ENCODE measurements at regions not wholly inside any gene's neighbourhood (a gene's known extent, or its start where the extent isn't known, plus 50 kb on each side); places are given as distances from the start of the nearest gene placed in this dataset.

DNA sequence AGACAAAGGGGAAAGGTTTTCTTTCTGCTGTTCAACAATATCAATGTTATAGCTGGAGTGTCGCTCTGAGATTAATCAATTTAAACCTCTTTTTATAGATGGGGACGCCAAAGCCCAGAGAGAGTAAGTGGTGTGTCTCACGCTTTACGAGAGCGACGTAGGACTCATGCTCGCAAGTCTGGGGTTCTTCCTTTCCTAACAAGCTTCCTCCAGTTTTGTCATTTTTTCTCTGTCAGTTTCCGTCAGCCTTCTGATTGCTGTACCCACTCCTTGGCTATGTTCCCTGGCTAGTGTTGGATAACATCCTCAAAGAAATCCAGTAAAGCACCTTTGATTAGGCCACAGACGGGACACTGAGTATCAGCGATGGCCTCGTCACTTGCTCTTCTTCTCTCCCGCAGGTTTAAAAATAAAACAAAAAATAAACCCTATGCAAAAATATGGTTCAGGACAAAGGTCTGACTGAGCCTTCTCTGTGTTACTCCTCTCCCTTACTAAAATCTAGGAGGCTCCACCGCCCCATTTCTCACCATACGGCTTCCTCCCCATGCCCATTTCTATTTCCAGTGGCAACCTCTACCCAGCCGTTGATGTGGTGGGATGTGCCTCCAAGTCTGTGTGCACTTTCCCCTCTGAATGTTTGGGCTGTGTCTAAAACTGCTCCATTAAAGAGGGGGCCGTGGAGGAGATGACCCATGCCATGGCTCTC is 172.7 kb upstream of the PARP11 start:
- no peak for DNase-seq

GRCh38 chr12:4044736-4045730 is 171.8 kb upstream of the PARP11 start:
- no peak for DNase-seq

DNA sequence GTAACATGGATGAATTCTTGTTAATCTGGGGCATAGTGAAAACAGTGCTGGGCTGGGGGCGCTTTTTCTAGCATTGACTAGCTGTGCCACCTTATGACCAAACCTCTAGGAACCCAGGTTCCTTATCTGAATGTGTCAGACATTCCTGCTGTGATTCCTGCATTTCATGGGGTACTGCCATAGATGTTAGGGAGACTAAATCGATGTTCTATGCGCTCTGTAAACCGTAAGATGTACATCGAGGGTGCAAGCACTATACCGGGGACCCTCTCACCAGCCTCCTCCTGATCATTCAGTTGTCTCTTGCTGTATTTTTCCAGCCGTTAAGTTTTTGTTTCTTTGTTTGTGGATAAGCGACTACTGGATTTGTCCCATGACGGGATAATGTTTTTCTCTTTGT is 170.9 kb upstream of the PARP11 start:
- no peak for DNase-seq

DNA sequence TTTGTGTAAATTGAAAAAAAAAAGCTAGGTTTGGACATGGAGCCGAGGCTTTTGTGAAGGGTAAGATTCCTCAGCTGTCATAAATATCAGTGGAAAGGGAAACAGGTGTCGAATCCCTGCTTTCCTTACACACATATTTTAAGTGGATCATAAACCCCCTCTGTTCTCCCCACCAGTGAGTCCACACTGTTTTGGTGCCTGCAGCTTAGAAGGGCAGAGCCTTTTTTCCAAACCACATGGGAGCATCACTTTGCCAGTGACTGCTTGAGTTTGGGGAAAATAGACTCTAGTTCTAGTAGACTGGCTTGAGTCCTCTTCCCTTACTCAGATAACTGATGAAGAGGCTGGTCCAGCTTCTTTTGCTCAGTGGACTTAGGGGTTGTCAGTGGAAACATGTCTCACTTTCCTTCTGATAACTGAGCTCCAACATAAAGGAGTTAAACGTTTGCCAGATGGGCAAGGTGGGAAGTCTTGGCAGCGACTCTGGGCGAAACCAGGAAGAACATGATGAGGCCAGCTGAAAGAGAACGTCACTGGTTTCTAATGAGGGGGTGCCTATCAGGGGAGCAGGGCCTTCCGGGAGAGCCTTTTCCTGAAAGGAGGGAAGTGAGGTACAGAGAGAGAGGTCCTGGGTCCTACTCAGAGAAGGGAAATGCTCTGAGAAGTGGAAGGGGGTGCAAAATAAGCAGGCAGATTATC is 168.1 kb upstream of the PARP11 start:
- DNase-seq = no peak

GRCh38 chr12:4039931-4040330 is 166.7 kb upstream of the PARP11 start:
- no peak for DNase-seq

- DNase-seq = no peak
These were observed 164.6 kb upstream of the PARP11 start for GRCh38 chr12:4037747-4038312.

GRCh38 chr12:4036671-4037271 is 163.6 kb upstream of the PARP11 start:
- DNase-seq = no peak

DNA sequence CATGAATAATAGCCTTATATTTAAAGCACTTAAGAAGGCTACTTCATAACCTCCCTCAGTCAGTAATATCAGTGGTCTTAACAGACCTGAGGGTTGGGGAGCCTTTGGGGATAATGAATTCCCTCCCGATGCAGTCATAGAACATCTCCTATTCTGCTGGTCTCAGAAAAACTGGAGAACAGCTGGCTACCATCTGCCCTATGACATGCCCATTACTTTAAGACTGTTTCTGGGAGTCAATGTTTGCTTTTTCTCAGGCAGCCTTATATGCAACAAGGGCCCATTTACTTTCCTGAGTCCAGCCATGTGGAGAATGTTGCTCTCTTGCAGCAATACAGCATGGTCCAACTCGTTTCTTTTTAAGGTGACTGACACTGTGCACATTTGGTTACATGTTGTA is 161.7 kb upstream of the PARP11 start:
- no peak for DNase-seq

DNA sequence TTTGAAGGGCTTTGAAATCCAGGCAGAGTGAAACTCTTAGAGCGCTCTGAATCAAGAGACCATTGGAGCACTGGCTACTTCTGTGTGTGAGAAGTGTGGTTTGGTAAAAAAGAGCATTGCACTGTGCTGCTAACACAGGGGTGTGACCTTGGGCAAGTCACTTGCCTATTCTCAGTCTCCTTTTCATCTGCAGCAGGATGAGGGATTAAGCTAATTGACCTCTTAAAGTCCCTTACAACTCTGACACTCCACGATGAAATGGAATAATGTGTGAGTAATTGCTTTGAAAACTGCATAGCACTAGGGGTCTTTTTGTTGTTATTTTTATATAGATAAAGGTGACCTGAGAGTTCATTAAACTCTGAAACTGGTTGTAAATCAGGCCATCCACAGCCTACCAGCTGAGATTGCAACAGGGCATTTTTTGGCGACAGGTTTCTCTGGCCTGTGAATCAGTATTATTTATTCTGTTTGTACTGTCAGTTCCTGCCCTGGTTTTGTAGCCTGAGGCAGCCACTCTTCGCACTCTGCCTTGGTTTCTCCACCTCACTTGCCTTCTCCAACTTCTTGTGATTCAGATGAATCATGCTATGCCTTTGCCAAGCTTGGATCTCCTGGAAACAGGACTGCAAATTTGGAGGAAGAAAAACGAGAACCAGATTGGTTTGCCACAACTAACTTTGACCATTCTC is 159.9 kb upstream of the PARP11 start:
- no peak for DNase-seq

DNA sequence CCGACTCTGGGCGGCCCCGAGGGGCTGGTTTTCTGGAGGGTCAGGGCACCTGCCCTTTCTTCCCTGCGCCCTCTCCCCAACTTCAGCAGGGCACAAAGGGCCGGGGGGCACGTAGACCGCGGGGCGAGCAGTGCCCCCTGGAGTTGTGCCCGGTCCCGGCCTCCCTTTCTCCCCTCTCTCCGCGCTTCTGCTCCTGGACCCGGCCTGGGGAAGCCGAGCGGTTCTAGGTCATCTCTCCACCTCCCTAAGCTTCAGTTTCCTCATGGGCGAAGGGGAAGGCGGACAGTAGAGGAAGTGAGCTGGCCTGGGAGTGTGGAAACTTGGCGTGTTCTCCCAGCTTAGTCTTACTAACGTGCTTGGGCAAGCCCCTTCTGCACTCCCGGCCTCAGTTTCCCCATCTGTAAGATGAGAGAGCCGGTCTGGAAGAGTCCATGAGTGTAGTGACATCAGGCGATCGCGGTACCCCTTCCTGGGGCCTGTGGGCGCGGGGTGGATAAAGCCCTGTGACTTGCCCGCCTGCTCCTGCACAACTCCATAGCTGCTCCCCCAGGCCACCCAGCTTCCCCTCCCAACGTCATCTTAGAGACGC is 158.6 kb upstream of the PARP11 start:
- no peak for DNase-seq

GRCh38 chr12:4030929-4031702 is 157.9 kb upstream of the PARP11 start:
- peak; percentile 79 for DNase-seq

DNA sequence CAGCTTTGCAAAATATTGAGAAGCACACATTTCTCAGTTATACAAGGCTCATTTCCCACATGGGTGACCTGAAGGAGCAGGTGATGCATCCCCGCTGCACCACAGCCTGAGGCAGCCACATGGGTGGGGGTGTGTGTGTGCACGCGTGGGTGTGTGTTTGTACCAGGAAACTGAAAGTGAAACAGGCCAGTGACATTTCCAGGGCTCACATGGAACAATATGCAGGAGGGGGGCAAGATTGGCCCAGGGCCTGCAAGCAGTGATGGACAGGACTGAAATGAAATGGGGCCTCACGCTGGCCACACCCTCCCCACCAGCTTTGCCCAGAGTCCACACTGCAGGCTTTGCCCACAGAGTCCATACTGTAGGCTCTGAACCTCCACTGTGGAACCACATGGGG is 154.2 kb upstream of the PARP11 start:
- DNase-seq = peak; percentile 28

DNA sequence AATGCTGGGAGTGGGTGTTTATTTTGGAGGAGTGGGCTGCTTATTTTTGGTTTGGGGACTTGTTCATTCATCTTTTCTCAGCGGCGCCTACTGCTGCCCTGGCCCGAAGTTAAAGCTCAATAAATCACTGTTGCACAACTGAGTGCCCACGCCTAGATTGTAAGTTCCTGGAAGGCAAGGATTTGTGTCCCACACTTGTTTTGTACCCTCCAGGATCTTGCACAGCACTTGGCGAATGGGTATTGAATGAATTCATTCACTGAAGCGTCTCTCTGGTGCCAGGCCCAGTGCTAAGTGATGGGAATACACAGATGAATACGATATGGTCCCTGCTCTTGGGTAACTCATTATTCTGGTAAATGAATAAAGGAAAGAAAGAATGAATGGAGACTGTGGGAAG is 153.3 kb upstream of the PARP11 start:
- no peak for DNase-seq

- DNase-seq = no peak
These were observed 152.8 kb upstream of the PARP11 start for GRCh38 chr12:4026020-4026358.

GRCh38 chr12:4025181-4026019 is 152.2 kb upstream of the PARP11 start:
- no peak for DNase-seq

DNA sequence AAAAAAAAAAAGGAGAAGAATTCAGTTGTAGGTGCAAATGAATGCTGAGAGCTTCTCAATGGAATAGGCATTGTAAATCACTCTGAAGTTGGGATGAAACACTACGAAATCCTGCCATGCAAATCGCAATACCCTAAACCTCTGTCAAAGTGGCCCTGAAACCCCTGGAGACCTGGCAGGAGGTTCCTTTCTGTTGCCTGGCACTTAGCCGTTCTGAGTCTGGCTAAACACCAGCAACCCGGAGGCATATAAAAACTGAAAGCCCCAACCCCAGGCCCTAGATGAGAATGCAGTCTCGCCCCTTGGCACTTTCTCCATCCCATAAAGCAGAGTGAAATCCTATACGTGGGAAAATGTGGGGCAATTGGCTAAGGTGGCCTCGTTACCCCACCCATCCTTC is 151.5 kb upstream of the PARP11 start:
- no peak for DNase-seq

- DNase-seq = no peak
These were observed 142.3 kb upstream of the PARP11 start for GRCh38 chr12:4015225-4016091.

- DNase-seq = no peak
These were observed 141.6 kb upstream of the PARP11 start for GRCh38 chr12:4014858-4015224.

DNA sequence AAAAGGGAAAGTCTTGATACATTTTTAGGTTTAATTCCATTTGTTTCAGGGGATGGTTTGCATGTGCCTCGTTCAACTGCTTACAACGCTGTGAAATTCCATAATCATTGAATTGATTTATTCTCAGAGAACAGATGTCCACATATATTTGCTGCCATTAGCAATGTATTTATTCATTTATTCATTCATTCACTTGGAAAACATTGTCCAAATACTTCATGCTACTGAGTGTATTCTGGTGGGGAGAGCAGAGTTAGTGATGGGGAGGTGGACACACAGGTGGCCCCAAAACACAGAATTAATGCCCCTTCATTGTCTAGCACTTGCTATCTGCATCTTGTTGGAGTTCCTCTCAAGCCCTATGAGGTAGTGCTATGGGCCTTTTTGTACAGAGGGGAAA is 141.2 kb upstream of the PARP11 start:
- DNase-seq = no peak

Data from activated CD4-positive, alpha-beta T cell treated with anti-CD3 and anti-CD28 coated beads, Interleukin-10, Interleukin-2, amounts not matched to agents 100 ng/mL and 50 ng/mL, durations not matched to agents 16 hours and 8 hours (primary cell).